WERI-Rb-1 (cell line): ENCODE measurements at regions not wholly inside any gene's neighbourhood (a gene's known extent, or its start where the extent isn't known, plus 50 kb on each side); places are given as distances from the start of the nearest gene placed in this dataset.

Experiments
- DNase-seq: peaks from one replicate; pipeline ENCODE4 v3.0.0-alpha.2; 2020
- H3K27ac ChIP-seq: fragments of 250-450 bp; sonication (Bioruptor Pico); 2 replicates; pipeline ENCODE4 v1.5.1; 2020; ENCODE audit warnings: mild to moderate bottlenecking, moderate library complexity
- H3K27me3 ChIP-seq: fragments of 250-450 bp; sonication (Bioruptor Pico); 2 replicates; pipeline ENCODE4 v1.5.1; 2021; ENCODE audit warnings: mild to moderate bottlenecking, low read depth, moderate library complexity; ENCODE audit not compliant: insufficient read depth, severe bottlenecking
- H3K36me3 ChIP-seq: fragments of 250-450 bp; sonication (Bioruptor Pico); 2 replicates; pipeline ENCODE4 v1.5.1; 2020; ENCODE audit warnings: mild to moderate bottlenecking, moderate library complexity
- H3K4me3 ChIP-seq: 2 replicates; pipeline ENCODE4 v1.5.1; 2011; ENCODE audit warnings: low read depth, mild to moderate bottlenecking, control low read depth, low read length
- H3K9me3 ChIP-seq: fragments of 250-450 bp; sonication (Bioruptor Pico); 2 replicates; pipeline ENCODE4 v1.5.1; 2021; ENCODE audit warnings: mild to moderate bottlenecking, moderate library complexity; ENCODE audit not compliant: severe bottlenecking
- CTCF ChIP-seq: IDR thresholded peaks from 2 replicates; pipeline ENCODE4 v1.5.1; 2011; ENCODE audit warnings: low read depth, mild to moderate bottlenecking, control low read depth, inconsistent platforms, low read length

DNA sequence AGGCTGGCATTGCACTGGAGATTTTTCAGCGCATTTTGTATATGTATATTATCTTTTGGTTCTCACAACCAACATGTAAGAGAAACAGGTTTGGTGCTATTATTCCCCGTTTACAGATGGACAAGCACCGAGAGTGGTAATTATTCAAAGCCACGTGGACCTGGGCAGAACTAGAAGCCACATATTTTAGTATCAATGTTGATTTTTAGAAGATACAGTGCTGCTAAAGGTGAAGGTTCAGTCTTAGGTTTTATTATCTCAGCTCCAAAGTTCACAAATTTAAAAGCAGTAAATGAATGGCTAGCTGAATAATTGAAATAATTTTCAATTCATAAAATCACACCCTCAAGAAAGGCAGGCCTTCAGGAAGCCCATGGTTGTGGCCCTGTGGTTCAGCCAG, 400.6 kb upstream of the ID2 start:
- no peaks in the 10 kb centered on the region for H3K36me3 ChIP-seq
- H3K9me3 ChIP-seq: no peaks in the 10 kb centered on the region
- no peak overlapping the region for H3K4me3 ChIP-seq
- DNase-seq: no peak
- no peak overlapping the region for H3K27ac ChIP-seq
- H3K27me3 ChIP-seq: no peaks in the 10 kb centered on the region
- no peak for TF ChIP-seq CTCF

GRCh38 chr2:8281950-8282857, 399.7 kb upstream of the ID2 start:
- no peak overlapping the region for H3K4me3 ChIP-seq
- H3K9me3 ChIP-seq: no peaks in the 10 kb centered on the region
- H3K36me3 ChIP-seq: no peaks in the 10 kb centered on the region
- no peak for DNase-seq
- no peaks in the 10 kb centered on the region for H3K27me3 ChIP-seq
- TF ChIP-seq CTCF: no peak
- H3K27ac ChIP-seq: no peak overlapping the region

DNA sequence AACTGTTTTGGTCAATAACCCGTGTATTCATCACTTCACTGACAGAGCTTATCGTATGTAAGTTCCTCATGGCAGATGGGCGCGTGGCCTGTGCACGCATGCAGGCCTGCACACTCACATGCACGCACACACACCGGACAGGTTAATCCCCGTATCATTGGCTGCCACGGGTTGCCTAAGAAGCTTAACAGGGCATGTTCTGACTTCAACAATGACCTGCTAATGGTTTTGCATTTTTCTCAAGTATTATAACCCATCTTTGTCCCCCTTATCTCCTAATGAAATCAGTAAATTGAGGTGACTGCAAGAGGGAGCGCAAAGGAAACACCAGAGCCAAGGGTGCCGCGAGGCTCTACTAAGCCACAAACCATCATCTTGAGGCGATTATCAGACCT, 399.0 kb upstream of the ID2 start:
- H3K27ac ChIP-seq: no peak overlapping the region
- TF ChIP-seq CTCF: no peak
- H3K27me3 ChIP-seq: no peaks in the 10 kb centered on the region
- H3K9me3 ChIP-seq: no peaks in the 10 kb centered on the region
- peak; percentile 73 for DNase-seq
- no peaks in the 10 kb centered on the region for H3K36me3 ChIP-seq
- H3K4me3 ChIP-seq: no peak overlapping the region

DNA sequence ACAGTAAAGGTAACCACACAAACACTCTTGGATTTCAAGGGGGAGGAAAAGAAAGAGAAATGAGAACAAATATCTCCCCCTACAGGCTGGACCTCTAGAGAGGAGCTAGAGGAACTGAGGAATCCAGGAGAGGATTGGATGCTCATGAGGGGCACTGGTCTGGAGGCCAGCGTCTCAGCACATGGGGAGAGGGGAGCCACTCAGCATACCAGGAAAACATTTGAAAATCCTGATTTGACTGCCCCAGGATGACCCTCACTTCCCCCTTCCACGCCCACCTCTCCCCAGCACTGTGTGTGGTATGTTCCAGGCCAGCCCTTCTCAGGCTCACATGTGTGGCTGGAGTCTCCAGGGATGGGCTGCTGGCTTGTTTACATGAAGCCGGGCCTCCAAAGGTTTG, 396.8 kb upstream of the ID2 start:
- H3K36me3 ChIP-seq: no peaks in the 10 kb centered on the region
- no peak overlapping the region for H3K27ac ChIP-seq
- no peaks in the 10 kb centered on the region for H3K9me3 ChIP-seq
- DNase-seq: no peak
- H3K4me3 ChIP-seq: no peak overlapping the region
- H3K27me3 ChIP-seq: no peaks in the 10 kb centered on the region
- peak; percentile 54 for TF ChIP-seq CTCF

GRCh38 chr2:8285898-8286297, 396.0 kb upstream of the ID2 start:
- no peaks in the 10 kb centered on the region for H3K9me3 ChIP-seq
- DNase-seq: no peak
- H3K27me3 ChIP-seq: no peaks in the 10 kb centered on the region
- no peaks in the 10 kb centered on the region for H3K36me3 ChIP-seq
- no peak overlapping the region for H3K27ac ChIP-seq
- H3K4me3 ChIP-seq: no peak overlapping the region
- no peak for TF ChIP-seq CTCF

- H3K9me3 ChIP-seq: no peaks in the 10 kb centered on the region
- no peak overlapping the region for H3K27ac ChIP-seq
- no peaks in the 10 kb centered on the region for H3K36me3 ChIP-seq
- DNase-seq: no peak
- no peak overlapping the region for H3K4me3 ChIP-seq
- H3K27me3 ChIP-seq: no peaks in the 10 kb centered on the region
- no peak for TF ChIP-seq CTCF
Measured at GRCh38 chr2:8288206-8288605, 393.6 kb upstream of the ID2 start.
